A673 (cell line): ENCODE measurements at regions not wholly inside any gene's neighbourhood (a gene's known extent, or its start where the extent isn't known, plus 50 kb on each side); places are given as distances from the start of the nearest gene placed in this dataset.

Experiments
- BruUV-seq: library from RNA; stranded (reverse); fragments of 400-500 nt; replicated peaks from 2 replicates; lab custom pipeline; 2021; lab: Mats Ljungman, UMichigan
- CTCF ChIA-PET: fragments of 300-600 bp; sonication (Branson Sonifier 250); formaldehyde crosslinking; loops from one replicate; lab custom pipeline; 2022; ENCODE audit warnings: antibody characterized with exemption; lab: Charles Lee
- POLR2A ChIA-PET: fragments of 300-600 bp; sonication (Branson Sonifier 250); formaldehyde crosslinking; loops from one replicate; lab custom pipeline; 2022; ENCODE audit warnings: antibody characterized with exemption; ENCODE audit not compliant: low non-redundant PET; lab: Charles Lee
- DNase-seq: peaks from one replicate; pipeline ENCODE4 v3.0.0-alpha.2; 2015; ENCODE audit warnings: low spot score
- H3K27ac ChIP-seq: fragments of 200-600 bp; sonication (generic); 2 replicates; pipeline ENCODE4 v1.5.1; 2016; ENCODE audit warnings: mixed run types, low read depth, mild to moderate bottlenecking, mixed read lengths, antibody characterized with exemption, low read length; ENCODE audit not compliant: poor library complexity, severe bottlenecking
- H3K27me3 ChIP-seq: fragments of 200-600 bp; sonication (generic); replicated peaks from 2 replicates; pipeline ENCODE4 v1.6.1; 2017; ENCODE audit warnings: mixed run types, low read depth, mild to moderate bottlenecking, mixed read lengths, antibody characterized with exemption, low read length; ENCODE audit not compliant: insufficient read depth, poor library complexity
- H3K36me3 ChIP-seq: fragments of 200-600 bp; sonication (generic); 2 replicates; pipeline ENCODE4 v1.6.1; 2016; ENCODE audit warnings: mixed run types, mild to moderate bottlenecking, mixed read lengths, antibody characterized with exemption, low read length; ENCODE audit not compliant: insufficient read depth, poor library complexity, severe bottlenecking
- H3K4me1 ChIP-seq: fragments of 200-600 bp; sonication (generic); 2 replicates; pipeline ENCODE4 v1.6.1; 2017; ENCODE audit warnings: mixed run types, mild to moderate bottlenecking, mixed read lengths, antibody characterized with exemption, low read length; ENCODE audit not compliant: insufficient read depth, poor library complexity, severe bottlenecking
- H3K4me3 ChIP-seq: fragments of 200-600 bp; sonication (generic); 2 replicates; pipeline ENCODE4 v1.5.1; 2016; ENCODE audit warnings: low read depth, mixed run types, mild to moderate bottlenecking, mixed read lengths, low read length; ENCODE audit not compliant: poor library complexity, severe bottlenecking
- H3K9me3 ChIP-seq: fragments of 200-600 bp; sonication (generic); 2 replicates; pipeline ENCODE4 v1.6.1; 2016; ENCODE audit warnings: mixed run types, low read depth, mild to moderate bottlenecking, mixed read lengths, antibody characterized with exemption, low read length; ENCODE audit not compliant: poor library complexity, severe bottlenecking
- CTCF ChIP-seq: fragments of 300-800, 200-600 bp; sonication (generic); conservative IDR thresholded peaks from 2 replicates; pipeline ENCODE4 v1.5.1; 2017; ENCODE audit warnings: low read depth, mild to moderate bottlenecking, antibody characterized with exemption, low read length, moderate library complexity, mixed read lengths
- EZH2 ChIP-seq: fragments of 200-600 bp; sonication (generic); IDR thresholded peaks from 2 replicates; pipeline ENCODE4 v1.6.1; 2017; ENCODE audit warnings: borderline replicate concordance, low read depth, mild to moderate bottlenecking, mixed read lengths, antibody characterized with exemption, low read length; ENCODE audit not compliant: poor library complexity, severe bottlenecking
- intact Hi-C: fragments of 100-400 bp; cut with micrococcal nuclease; formaldehyde crosslinking; loops from one replicate; pipeline ENCODE4 v1.10.0; 2022; ENCODE audit not compliant: unreplicated experiment

GRCh38 chr20:50298554-50299324 lies 108.1 kb downstream of the CEBPB start:
- Histone ChIP-seq H3K9me3 (no peaks in the 10 kb centered on the region), H3K27ac (no peak overlapping the region), H3K27me3 (no peaks in the 10 kb centered on the region), H3K4me1 (peaks cover under 1% of the 10 kb centered on the region), H3K36me3 (no peaks in the 10 kb centered on the region), H3K4me3 (no peak overlapping the region)
- CTCF ChIA-PET, result no interaction called here
- TF ChIP-seq CTCF, result no peak
- no peak for TF ChIP-seq EZH2
- intact Hi-C loops, result no loop called here
- POLR2A ChIA-PET, result no interaction called here
- no TSS peak for BruUV-seq
- no peak for DNase-seq

DNA sequence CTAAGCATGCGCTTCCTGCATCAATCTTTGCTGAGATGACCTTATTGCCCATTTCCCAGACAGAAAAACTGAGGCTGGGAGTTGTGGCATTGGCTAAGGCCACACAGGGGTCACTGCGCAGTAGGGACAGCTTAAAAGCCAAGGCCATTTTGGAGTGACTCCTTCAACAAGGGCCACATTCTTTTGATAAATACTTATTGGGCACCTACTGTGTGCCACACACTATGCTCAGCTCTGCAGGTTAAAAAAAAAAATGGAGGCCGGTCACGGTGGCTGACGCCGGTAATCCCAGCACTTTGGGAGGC lies 108.6 kb downstream of the CEBPB start:
- no TSS peak for BruUV-seq
- H3K9me3 ChIP-seq, result no peaks in the 10 kb centered on the region
- ChIA-PET POLR2A (no interaction called here), CTCF (no interaction called here)
- H3K36me3 ChIP-seq, result no peaks in the 10 kb centered on the region
- no peak for TF ChIP-seq EZH2
- no peak for TF ChIP-seq CTCF
- DNase-seq, result no peak
- intact Hi-C loops, result no loop called here
- no peaks in the 10 kb centered on the region for H3K27me3 ChIP-seq
- H3K27ac ChIP-seq, result no peak overlapping the region
- H3K4me1 ChIP-seq, result peaks cover 6% of the 10 kb centered on the region
- H3K4me3 ChIP-seq, result no peak overlapping the region

DNA sequence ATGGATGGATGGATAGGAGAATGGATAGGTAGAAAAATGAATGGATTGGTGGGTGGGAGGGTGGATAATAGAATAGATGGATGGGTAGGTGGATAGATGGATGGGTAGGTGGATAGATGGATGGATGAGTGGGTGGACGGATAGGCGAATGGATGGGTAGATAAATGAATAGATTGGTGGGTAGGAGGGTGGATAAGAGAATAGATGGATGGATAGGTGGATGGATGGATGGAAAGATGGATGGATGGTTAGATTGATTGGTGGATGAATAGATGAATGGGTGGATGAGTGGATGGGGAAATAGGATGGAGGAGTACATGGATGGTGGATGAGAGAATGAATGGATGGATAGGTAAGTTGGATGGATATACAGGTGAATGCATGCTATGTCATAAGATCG lies 110.5 kb downstream of the CEBPB start:
- no peak overlapping the region for H3K27ac ChIP-seq
- ChIA-PET POLR2A (no interaction called here), CTCF (no interaction called here)
- no TSS peak for BruUV-seq
- H3K9me3 ChIP-seq, result no peaks in the 10 kb centered on the region
- intact Hi-C loops, result no loop called here
- H3K4me1 ChIP-seq, result peaks cover 15% of the 10 kb centered on the region
- H3K36me3 ChIP-seq, result no peaks in the 10 kb centered on the region
- H3K4me3 ChIP-seq, result no peak overlapping the region
- DNase-seq, result no peak
- no peaks in the 10 kb centered on the region for H3K27me3 ChIP-seq
- TF ChIP-seq CTCF (no peak), EZH2 (no peak)
